ENCODE measurements at regions not wholly inside any gene's neighbourhood (a gene's known extent, or its start where the extent isn't known, plus 50 kb on each side); places are given as distances from the start of the nearest gene placed in this dataset.

DNA sequence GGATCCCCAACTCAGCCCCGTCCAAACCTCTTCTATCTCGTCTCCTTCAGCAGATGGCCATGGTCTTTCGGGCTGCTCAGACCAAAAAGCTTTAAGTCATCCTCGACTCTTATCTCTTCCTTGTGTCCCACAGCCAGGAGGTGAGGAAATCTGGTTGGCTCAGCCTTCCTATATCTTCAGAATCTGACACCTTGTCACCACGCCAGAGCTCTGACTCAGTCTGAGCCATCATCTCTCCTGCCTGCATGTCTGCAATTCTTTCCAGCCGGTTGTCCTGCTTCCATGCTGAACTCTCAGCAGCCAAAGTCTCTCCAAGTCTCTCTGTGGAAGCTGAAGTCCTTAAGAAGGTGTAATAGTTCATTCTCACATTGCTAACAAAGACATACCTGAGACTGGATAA lies 419.3 kb upstream of the ADAMTS16 start:
- no peak for DNase-seq (ENCODE audit: low spot score)

DNA sequence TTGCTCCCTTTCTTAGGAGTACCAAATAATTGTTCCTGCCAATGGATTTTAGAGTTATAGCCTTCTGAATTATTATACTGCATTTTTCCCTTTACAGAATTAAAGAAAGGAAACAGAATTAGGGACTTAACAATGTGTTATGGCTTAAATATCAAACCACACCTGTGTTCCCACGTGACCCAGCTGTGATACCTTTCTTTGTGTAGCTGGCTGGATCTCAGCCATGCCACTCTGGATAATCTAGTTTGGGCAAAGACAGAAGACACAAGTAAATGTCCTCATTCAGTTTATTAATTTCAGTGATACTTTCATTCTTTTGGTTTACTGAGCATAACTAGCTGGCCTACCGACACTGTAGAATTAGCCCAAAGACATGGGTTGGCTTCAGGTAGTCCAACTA lies 417.2 kb upstream of the ADAMTS16 start:
- DNase-seq (ENCODE audit: low spot score), result no peak

DNA sequence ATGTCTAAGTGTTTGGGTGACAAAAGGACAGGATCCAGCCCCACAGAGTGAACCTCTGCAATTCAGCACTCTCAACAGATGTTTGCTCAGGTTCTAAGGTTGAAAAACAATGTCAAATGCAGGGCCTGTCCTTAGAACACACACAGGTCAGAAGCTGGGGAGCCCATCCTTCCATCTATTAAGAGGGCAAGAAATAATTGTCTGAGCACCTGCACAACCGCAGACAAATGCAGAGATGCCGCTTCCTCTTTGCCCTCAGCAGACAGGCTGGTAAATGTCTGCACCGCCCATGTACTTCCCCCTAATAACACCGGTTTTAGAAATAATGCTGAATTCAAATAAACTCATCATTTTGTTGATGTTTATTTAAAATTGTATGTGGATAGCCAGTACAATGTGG lies 414.5 kb upstream of the ADAMTS16 start:
- DNase-seq (ENCODE audit: low spot score), result no peak

DNA sequence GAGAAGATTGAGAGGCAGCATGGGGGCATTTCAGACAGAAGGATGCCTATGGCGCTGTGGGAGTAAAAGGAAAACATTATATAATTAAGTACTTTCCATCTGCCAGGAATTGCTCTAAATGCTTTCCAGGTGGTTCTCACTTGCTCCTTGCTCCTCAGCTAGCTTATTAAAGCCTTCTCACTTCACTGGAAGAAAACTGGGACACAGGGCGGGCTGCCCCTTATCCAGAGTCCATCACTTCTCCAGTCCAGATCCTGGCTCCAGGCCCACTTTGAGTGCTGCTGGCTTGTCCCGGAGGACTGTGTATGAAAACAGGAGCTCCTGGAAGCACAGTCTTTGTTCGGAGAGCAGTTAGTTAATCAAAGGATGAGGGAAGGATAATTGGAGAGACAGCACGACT lies 409.9 kb upstream of the ADAMTS16 start:
- DNase-seq (ENCODE audit: low spot score), result no peak

DNA sequence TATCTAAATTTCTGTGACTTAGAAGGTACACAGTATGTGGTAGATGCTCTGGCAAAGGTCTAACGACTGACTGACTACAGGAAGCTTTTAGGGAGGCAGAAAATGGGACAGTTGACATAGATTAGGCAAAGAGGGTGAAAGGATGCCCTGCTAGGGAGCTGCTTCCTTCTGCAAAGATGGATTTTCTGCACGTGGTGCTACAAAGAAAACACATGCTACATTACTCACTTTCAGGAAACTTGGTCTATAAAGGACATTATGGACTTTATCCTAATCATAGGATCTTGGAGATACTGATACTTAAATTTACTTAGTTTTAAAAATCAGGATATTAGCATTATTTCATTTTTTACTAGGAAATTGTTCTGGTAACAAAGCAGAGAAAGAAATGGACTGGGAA lies 405.8 kb upstream of the ADAMTS16 start:
- DNase-seq (ENCODE audit: low spot score), result no peak

DNA sequence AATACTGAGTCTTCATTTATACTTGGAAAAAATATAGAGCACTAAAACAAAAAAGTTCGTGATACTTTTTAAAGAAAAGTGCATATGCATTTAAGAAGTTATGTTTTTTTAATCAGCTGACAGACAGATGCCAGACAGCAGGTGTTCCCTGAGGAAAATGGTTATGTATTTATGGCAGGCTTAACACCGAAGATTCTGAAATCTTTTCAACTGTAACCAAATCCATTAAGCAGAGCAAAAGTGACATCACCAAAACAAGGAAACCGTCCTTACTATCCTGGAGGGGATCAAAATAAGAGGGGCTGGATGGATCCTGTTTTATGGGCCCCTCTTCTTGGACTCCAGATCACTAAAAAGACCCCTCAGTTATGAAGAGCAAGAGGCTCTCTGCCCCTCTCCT lies 404.9 kb upstream of the ADAMTS16 start:
- DNase-seq (ENCODE audit: low spot score), result no peak

DNA sequence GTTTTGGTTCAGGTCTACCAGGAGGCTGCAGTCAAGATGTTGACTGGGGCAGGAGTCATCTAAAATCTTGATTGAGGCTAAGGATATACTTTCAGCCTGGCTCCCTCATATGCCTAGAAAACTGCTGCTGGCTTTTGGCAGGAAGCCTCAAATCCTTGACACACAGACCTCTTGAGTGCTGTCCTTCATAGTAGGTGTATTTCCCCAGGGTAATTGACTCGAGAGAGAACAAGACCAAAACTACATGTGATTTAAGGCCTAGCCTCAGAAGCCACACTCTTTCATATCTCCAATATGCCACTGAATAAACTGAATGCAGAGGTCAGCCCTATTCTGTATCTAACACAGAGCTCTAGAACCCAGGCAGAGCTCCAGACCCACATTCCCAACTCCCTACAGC lies 402.3 kb upstream of the ADAMTS16 start:
- DNase-seq (ENCODE audit: low spot score), result no peak

DNA sequence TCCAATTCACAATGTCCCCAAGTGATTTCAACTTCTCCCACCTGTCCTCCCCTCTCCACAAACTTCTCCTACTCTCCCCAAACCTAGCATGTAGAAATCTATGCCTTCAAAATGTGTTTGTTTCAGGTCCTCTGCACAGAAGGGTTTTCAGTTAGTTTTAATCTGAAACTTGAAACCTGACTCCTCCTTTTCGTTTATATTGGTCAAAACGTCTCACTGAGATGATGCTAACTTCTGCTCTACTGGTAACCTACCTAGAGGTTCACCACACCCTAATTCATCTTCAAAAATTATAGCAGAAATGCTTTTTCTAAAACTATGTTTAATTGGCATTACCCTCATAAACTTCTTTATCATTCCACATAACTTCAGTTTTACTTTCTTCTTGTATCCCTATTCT lies 401.8 kb upstream of the ADAMTS16 start:
- DNase-seq (ENCODE audit: low spot score), result no peak

DNA sequence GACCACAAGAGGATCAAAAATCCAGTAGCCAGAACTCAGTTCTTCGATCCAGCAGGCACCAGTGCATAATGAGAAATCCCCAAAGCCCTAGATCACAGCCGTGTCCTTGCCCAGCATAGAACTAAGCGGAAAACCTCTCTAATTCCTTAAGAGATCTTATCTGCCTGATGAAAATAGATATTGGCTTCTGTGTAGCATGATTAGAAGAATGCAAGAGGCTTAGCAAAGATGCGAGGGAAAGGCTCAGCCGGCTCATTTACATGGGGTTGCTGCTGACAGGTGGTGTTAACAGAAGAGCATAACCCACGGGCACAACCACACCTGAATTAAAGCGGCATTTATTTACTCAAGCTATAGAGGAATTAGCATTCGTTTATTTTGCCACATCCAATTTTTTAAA lies 400.0 kb upstream of the ADAMTS16 start:
- no peak for DNase-seq (ENCODE audit: low spot score)

DNA sequence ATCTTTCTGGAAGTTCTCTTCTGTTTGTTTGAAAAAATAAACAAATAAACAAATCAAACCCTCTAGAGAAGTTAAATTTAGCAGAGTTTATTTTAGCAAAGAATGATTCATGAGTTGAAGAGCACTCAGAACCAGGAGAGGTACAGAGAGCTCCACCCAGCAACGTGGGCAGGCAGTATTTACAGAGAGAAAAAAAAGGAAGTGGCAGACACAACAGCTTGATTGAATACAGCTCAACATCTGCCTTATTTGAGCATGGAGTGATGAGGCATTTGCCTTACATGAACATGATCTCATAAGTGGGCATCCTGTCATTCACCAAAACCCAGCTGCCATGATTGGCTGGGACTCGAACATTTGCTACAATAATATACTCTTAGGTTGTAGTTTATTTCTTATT lies 381.6 kb upstream of the ADAMTS16 start:
- no peak for DNase-seq (ENCODE audit: low spot score)

DNA sequence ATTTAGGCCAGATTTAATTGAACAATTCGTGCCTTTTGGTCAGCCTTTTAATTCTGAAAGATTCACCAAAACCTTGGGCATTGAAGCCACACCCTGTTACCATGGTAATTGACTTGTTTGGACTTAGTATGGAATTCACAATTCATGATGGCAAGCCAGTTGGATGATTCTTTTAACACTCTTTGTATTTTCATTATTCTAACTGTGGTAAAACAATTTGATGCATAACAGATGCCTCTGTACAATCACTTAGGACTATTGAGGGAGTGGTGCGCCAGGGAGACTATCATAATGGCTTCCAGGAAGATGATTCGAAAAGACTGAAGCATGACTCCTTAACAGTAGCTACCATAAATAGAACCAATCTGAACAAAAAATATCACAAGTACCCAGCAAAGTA lies 381.1 kb upstream of the ADAMTS16 start:
- DNase-seq (ENCODE audit: low spot score), result no peak

DNA sequence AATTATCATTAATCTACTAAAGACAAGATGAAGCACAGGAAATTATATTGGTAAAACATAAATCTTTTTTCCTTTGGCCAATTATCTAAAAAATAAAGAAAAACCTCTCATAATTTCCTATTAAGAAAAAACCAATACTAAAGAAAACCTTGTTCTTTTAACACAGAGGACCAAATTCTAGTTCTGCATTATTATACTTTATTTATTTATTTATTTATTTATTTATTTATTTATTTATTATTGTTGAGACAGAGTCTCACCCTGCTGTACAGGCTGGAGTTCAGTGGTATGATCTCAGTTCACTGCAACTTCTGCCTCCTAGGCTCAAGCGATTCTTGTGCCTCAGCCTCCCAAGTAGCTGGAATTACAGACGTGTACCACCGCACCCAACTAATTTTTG lies 377.8 kb upstream of the ADAMTS16 start:
- DNase-seq (ENCODE audit: low spot score), result no peak

DNA sequence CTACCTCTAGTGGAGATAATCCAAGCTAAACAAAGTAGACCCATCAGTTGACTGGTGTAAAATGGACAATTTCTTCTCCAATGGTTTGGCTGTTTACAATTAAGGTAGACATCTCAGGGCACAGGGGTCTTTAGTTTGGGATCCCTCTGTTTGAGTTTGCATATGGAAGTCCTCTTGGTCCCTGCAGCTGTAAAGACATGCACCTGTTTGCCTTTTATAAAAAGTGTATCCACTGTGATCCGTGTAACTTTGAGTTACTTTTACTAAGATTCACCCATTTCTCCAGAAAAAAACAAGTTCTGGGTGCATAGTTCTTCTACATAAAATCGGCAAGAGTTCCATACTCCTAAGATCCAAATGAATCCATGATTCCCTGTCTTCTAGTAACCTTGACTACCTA lies 374.7 kb upstream of the ADAMTS16 start:
- DNase-seq (ENCODE audit: low spot score), result no peak

DNA sequence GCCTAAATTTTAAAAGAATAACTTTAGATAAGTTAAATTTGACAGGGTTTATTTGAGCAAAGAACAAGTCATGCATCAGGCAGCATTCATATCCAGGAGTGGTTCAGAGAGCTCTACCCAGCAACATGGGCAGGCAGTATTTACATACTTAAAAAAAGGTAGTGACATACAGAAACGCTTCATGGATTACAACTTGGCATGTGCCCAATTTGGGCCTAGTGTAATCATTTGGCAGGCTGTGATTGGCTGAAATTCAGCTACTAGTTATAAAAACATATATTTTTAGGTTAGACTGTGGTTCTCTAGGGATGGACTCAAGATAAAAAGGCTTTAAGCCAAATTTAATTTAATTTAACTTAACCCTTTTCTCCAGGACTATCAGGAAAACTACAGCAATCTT lies 374.0 kb upstream of the ADAMTS16 start:
- DNase-seq (ENCODE audit: low spot score), result no peak

DNA sequence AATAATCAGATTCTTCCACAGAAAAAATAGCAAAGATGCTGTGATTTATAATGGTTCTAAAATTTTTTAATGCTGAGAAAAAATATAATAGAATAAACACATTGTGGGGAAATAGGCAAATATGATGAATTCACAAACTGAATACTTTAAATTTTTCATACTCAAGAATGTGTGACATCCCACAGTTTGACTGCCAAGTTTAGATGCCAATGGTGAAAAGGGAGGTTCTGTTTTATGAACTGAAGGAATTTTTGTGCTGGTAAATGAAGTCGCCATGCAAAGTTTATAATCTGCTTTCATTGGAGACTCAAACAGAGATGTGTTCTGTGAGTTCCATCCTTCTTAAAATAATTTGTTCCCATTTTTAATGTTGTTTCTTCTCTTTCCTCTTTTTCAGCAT lies 367.5 kb upstream of the ADAMTS16 start:
- DNase-seq (ENCODE audit: low spot score), result no peak

DNA sequence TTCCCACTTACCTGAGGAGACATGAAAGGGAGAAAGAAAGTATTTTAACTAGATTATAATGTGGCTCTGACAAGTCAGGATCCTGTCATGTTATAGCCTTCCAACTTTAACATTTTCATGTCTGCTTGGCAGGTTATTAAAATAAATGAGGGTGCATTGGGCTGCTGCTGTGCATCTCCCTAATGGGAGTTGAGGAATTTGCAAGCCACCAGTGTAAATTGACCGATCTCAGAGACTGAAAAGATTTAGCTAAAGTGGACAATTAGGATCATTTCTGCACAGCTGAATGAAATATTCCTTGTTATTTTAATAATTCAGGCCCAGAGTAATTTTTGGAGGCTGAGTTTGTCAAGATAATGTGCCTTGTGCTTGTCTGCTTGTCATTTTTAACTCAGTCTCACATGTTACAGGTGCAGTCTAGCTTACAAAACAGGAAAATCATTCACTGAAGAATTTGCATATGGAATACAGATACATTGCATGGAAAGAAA lies 366.3 kb upstream of the ADAMTS16 start:
- no peak for DNase-seq (ENCODE audit: low spot score)

DNA sequence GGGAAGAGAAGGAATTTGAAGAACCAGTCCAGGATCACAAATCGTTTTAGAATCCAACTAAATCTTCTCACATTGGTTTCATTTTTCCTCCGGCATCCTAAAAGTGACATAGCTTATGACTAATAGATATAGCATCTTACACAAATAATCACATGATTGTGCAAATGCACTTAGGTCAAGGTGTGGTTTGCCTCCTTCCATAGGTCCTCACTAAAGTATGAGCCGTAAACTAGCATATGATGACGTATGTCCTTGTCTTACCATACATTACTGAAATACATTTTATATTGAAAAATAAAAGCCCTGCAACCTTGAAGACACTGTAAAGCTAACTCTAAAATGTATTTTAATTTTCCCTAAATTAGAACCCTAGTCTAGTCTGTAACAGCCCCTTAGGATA lies 362.7 kb upstream of the ADAMTS16 start:
- no peak for DNase-seq (ENCODE audit: low spot score)

DNA sequence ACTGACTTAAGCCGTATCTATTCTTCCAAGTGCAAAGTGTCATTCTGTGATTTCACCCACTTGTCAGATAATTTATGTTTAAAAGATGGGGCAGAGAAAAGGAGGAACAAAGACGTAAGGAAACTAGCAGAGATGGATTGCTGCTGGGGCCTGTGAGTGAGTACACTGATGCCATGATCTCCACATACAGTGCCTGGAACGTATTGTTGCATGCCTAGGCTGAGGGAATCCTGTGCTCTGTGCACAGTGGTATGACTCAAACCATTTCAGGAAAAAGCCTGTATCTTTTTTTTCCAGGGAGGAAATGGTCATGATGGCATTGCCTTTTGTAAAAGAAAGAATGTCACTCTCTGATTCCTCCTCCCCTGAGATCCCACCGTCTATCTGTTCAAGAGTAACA lies 359.5 kb upstream of the ADAMTS16 start:
- no peak for DNase-seq (ENCODE audit: low spot score)

DNA sequence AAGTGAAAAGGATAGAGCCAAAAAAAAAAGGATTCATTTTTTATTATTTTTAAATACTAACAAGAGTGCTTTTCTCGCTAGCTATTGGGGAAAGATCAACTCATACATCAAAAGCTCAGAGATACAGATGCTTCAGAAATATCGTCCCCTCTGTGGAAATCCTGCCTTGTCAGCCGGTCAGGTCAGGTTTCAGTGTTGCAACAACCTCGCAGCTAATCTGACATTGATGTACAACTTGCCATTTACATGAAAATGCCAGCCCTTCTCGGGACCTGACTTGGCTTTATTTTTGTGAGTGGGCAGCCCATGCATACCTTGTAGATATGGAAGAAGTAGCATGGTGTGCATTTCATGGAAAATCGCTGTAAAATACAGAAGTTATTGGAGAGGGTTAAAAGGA lies 358.8 kb upstream of the ADAMTS16 start:
- DNase-seq (ENCODE audit: low spot score), result no peak

DNA sequence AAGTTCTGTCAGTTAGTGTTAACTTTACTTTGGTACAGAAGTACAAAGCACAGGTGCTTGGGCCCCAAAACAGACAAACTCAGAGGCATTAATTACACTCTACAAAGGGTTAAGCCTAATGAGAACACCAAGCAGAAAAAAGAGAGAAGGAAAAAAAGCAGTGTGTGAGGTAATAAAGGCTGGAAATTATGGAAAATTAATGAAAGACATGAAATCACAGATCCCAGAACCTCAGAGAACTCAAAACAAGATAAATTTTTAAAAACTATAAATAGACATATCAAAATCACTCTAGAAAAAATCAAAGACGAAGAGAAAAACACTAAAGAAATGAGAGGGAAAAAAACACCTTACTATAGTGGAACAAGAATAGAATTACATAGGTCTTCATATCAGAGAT lies 354.2 kb upstream of the ADAMTS16 start:
- no peak for DNase-seq (ENCODE audit: low spot score)

DNA sequence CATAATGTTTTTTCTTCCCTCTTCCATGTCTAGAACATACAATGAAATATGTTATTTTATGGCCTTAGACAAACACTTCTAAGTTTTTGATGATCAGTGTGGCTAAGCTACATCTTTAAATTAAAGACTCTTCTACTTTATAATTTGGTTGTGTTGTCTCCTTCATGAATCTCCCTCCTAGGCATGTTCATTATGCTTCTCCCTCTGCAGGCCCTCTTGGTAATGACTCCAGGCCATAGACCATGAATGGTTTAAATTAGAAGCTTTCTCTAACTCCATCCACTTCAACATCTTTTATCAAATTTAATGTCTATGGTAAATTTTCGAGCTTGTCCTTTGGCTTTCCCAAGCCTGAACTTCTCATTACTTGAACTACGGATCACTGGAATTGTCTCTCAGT lies 342.7 kb upstream of the ADAMTS16 start:
- no peak for DNase-seq (ENCODE audit: low spot score)

DNA sequence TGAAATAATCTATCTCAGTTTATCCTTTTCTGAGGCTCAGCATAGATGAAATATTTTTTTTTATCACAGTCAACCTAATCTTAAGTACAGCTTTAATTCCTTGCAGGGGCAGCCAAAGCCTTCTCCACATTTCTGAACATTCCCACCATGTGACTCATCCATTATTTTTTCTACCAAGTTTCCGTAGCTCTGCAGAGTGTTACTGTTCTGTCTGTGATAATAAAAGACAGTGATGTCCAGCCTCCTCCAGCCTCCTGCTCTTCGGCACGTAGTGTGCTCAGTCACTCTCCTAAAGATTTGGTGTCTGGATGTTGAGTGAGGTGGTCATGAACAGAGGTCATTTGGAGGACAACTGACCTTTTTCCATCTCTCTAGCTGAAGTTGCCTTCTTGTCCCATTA lies 338.1 kb upstream of the ADAMTS16 start:
- DNase-seq (ENCODE audit: low spot score), result no peak

DNA sequence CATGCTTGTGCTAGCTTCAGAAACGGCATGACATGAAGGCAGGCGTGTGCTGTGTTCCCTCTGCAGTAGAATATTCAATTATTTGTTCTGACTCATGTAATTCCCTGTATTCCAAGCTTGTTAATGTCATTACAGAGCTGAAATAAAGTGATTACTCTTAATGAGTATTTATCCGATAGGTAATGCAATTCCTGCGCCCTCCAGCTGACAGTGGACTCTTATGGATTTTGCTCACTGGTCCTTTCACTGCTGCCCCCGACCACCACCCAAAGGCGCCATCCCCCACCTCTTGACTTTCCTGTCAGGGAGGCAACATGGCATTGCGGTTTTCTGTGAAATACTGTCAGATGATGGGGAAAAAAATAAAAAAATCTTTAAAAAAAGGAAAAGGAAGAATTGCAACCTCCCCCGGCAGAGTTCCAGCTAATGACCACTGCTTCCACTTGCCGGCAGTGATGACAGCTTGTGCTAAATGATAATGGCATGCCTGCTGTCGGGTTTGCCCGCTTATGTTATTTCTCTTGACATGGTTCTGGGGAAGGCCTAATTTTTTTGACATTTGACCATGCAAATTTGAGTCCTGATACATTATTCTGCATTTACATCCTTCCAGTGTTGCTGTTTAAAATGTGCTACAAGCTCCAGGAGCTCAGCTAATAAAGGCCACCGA lies 335.3 kb upstream of the ADAMTS16 start:
- no peak for DNase-seq (ENCODE audit: low spot score)

DNA sequence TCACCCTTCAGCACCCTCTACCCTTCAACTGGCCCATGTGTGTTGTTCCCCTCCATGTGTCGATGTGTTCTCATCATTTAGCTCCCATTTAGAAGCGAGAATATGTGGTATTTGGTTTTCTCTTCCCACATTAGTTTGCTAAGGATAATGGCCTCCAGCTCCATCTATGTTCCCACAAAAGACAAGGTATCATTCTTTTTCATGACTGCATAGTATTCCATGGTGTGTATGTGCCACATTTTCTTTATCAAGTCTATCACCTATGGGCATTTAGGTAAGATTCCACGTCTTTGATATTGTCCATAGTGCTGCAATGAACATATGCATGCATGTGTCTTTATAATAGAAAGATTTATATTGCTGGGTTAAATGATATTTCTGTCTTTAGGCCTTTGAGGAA lies 325.1 kb upstream of the ADAMTS16 start:
- DNase-seq (ENCODE audit: low spot score), result no peak

DNA sequence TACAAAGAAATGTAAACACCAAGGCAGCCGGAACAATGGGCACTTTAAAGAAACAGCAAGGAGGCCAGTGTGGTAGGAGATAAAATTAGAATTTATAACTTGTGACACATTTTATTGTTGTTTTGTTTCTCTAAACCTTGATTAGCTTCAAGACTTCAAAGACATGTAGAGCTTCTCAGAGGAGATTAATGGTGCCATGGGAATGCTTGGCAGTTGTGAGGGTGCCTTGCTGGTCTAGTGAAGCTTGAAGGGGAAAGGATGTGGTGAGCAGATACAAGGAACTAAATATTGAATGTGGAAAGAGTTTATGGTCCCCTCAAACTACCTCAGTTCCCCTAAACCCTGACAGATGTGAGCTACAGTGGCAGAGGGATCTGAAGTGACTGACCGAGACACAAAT lies 322.4 kb upstream of the ADAMTS16 start:
- DNase-seq (ENCODE audit: low spot score), result no peak
